Breast epithelium (tissue), 4 donors: ENCODE measurements at regions not wholly inside any gene's neighbourhood (a gene's known extent, or its start where the extent isn't known, plus 50 kb on each side); places are given as distances from the start of the nearest gene placed in this dataset.

Source experiments
- DNase-seq, 2 donors: peaks; one replicate each; pipeline ENCODE4 v3.0.0-alpha.2; 2019; ENCODE audit warnings: low spot score in 2 of 2
- H3K27ac ChIP-seq, 2 donors: fragments of 200-600 bp; sonication (generic) in 1 of 2; one replicate each; pipeline ENCODE4 v1.5.1; 2016 to 2019; ENCODE audit warnings: mild to moderate bottlenecking in 1 of 2
- H3K27me3 ChIP-seq, 2 donors: fragments of 200-600 bp; sonication (generic) in 1 of 2; one replicate each; pipeline versions ENCODE4 v1.5.1 to v1.6.0; 2017 to 2019; ENCODE audit warnings: control low read depth in 1 of 2, mild to moderate bottlenecking in 1 of 2
- H3K36me3 ChIP-seq: fragments of 200-600 bp; one replicate; pipeline ENCODE4 v1.5.1; 2019
- H3K4me1 ChIP-seq, 2 donors: fragments of 200-600 bp; sonication (generic); one replicate each; pipeline ENCODE4 v1.5.1; 2016 to 2019; ENCODE audit warnings: control low read depth in 1 of 2
- H3K4me3 ChIP-seq, 3 donors: fragments of 200-600 bp; sonication (generic); 1 replicate in 2 of 3; 2 replicates in 1 of 3; pipeline ENCODE4 v1.5.1; 2016 to 2019; ENCODE audit warnings: mild to moderate bottlenecking in 3 of 3, moderate library complexity in 2 of 3
- H3K9me3 ChIP-seq, 2 donors: fragments of 200-600 bp; sonication (generic) in 1 of 2; one replicate each; pipeline ENCODE4 v1.5.1; 2016 to 2019; ENCODE audit warnings: control low read depth in 1 of 2
- POLR2A ChIP-seq: fragments of 450-650 bp; IDR thresholded peaks from one replicate; pipeline ENCODE4 v1.6.1; 2016; ENCODE audit warnings: antibody characterized with exemption, mild to moderate bottlenecking, moderate library complexity
- POLR2AphosphoS5 ChIP-seq, 3 donors: sonication (generic); formaldehyde crosslinking; IDR thresholded peaks; one replicate each; pipeline ENCODE4 v1.6.1; 2017; ENCODE audit warnings: antibody characterized with exemption in 3 of 3
- intact Hi-C: fragments of 100-400 bp; cut with DNase I; formaldehyde crosslinking; loops from one replicate; pipeline ENCODE4 v1.15.1; 2023; ENCODE audit warnings: low total_unique reads
- TF ChIP-seq, protein P1 (sequence below), 3 donors: fragments of 450-650 bp; IDR thresholded peaks; one replicate each; pipeline ENCODE4 v1.5.1; 2016 to 2017; ENCODE audit warnings: antibody characterized with exemption in 3 of 3, mild to moderate bottlenecking in 3 of 3, moderate library complexity in 3 of 3

GRCh38 chr10:4294271-4294670, 509.3 kb upstream of the KLF6 start:
- DNase-seq, result no peak
- H3K4me3 ChIP-seq, result no peak overlapping the region
- no peak for TF ChIP-seq POLR2A
- TF ChIP-seq, protein P1, sequence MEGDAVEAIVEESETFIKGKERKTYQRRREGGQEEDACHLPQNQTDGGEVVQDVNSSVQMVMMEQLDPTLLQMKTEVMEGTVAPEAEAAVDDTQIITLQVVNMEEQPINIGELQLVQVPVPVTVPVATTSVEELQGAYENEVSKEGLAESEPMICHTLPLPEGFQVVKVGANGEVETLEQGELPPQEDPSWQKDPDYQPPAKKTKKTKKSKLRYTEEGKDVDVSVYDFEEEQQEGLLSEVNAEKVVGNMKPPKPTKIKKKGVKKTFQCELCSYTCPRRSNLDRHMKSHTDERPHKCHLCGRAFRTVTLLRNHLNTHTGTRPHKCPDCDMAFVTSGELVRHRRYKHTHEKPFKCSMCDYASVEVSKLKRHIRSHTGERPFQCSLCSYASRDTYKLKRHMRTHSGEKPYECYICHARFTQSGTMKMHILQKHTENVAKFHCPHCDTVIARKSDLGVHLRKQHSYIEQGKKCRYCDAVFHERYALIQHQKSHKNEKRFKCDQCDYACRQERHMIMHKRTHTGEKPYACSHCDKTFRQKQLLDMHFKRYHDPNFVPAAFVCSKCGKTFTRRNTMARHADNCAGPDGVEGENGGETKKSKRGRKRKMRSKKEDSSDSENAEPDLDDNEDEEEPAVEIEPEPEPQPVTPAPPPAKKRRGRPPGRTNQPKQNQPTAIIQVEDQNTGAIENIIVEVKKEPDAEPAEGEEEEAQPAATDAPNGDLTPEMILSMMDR (IDR thresholded peaks at IDR 0.05), result no peak
- TF ChIP-seq POLR2AphosphoS5 (IDR thresholded peaks at IDR 0.05), result no peak

DNA sequence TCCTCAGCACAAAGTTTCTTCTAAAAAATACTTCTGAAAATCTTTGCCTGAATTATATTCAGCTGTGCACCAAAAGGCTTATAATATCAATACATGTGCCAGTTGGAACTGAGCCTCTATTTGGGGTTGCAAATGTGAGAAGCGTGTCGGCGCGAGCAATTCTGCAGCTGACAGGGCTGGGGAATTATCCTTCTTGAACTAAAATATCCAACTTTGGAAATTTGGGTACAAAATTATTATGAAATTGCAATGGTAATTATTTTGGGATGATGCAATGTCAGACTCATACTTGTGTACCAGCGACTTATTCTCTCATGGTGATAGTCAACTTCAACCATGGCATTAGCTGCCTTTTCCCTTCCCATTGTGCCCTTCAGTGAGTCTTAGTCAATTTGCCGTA, 507.0 kb upstream of the KLF6 start:
- intact Hi-C loops, result no loop called here
- DNase-seq, result no peak

More at GRCh38 chr10:4294271-4294670, 509.3 kb upstream of the KLF6 start:
- intact Hi-C loops, result no loop called here
- H3K27ac ChIP-seq, result no peak overlapping the region
- no peaks in the 10 kb centered on the region for H3K27me3 ChIP-seq
- H3K4me1 ChIP-seq, result no peaks in the 10 kb centered on the region
- no peaks in the 10 kb centered on the region for H3K36me3 ChIP-seq
- no peaks in the 10 kb centered on the region for H3K9me3 ChIP-seq

DNA sequence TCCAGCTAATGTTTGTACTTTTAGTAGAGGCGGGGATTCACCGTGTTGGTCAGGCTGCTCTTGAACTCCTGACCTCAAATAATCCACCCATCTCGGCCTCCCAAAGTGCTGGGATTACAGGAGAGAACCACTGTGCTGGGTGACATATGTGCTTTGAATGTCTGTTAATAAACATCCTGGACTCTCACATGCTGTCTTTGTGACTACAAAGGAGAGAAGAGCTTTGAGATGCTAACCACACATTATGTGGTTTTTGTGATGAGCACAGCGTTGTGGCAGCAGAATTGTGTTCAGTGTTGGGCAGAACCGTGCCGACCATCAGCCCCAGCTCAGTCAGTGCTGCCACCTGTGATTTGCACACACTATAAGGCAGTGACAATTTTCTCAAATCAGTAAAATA, 500.1 kb upstream of the KLF6 start:
- H3K27me3 ChIP-seq, result no peaks in the 10 kb centered on the region
- TF ChIP-seq POLR2AphosphoS5 (IDR thresholded peaks at IDR 0.05) (no peak), POLR2A (no peak)
- TF ChIP-seq, protein P1 (IDR thresholded peaks at IDR 0.05), result no peak
- H3K36me3 ChIP-seq, result no peaks in the 10 kb centered on the region
- intact Hi-C loops, result no loop called here
- H3K4me1 ChIP-seq, result no peaks in the 10 kb centered on the region
- H3K27ac ChIP-seq, result peak overlapping the region; percentile 70 to 88
- H3K9me3 ChIP-seq, result no peaks in the 10 kb centered on the region
- DNase-seq, result no peak
- H3K4me3 ChIP-seq, result no peak overlapping the region

More for the DNA sequence above, 507.0 kb upstream of the KLF6 start:
- TF ChIP-seq, protein P1 (IDR thresholded peaks at IDR 0.05), result no peak
- TF ChIP-seq POLR2A, result no peak
- peak in 2 of 3 donors; percentile 32 to 34 for TF ChIP-seq POLR2AphosphoS5 (IDR thresholded peaks at IDR 0.05)
- H3K4me1 ChIP-seq, result no peaks in the 10 kb centered on the region
- peak overlapping the region; percentile 10 to 36 for H3K27ac ChIP-seq
- H3K36me3 ChIP-seq, result no peaks in the 10 kb centered on the region
- no peaks in the 10 kb centered on the region for H3K9me3 ChIP-seq
- no peak overlapping the region for H3K4me3 ChIP-seq
- H3K27me3 ChIP-seq, result no peaks in the 10 kb centered on the region

GRCh38 chr10:4283846-4284610, 499.0 kb upstream of the KLF6 start:
- intact Hi-C loops, result no loop called here

GRCh38 chr10:4282496-4282895, 497.5 kb upstream of the KLF6 start:
- intact Hi-C loops, result no loop called here
- Histone ChIP-seq H3K9me3 (no peaks in the 10 kb centered on the region), H3K27me3 (no peaks in the 10 kb centered on the region), H3K4me3 (no peak overlapping the region), H3K36me3 (no peaks in the 10 kb centered on the region), H3K27ac (peak overlapping the region; percentile 70 to 88), H3K4me1 (no peaks in the 10 kb centered on the region)
- no peak for DNase-seq
- no peak for TF ChIP-seq POLR2AphosphoS5 (IDR thresholded peaks at IDR 0.05)
- TF ChIP-seq POLR2A, result no peak
- TF ChIP-seq, protein P1 (IDR thresholded peaks at IDR 0.05), result no peak

More at GRCh38 chr10:4283846-4284610, 499.0 kb upstream of the KLF6 start:
- Histone ChIP-seq H3K4me1 (no peaks in the 10 kb centered on the region), H3K27ac (peak overlapping the region; percentile 70 to 88), H3K27me3 (no peaks in the 10 kb centered on the region), H3K36me3 (no peaks in the 10 kb centered on the region), H3K9me3 (no peaks in the 10 kb centered on the region), H3K4me3 (no peak overlapping the region)
- peak; percentile 58 to 84 (median 63) for TF ChIP-seq POLR2AphosphoS5 (IDR thresholded peaks at IDR 0.05)
- TF ChIP-seq POLR2A, result peak; percentile 14
- TF ChIP-seq, protein P1 (IDR thresholded peaks at IDR 0.05), result no peak
- DNase-seq, result peak in 1 of 2 donors; percentile 44
